GM12892 (cell line): ENCODE measurements at regions not wholly inside any gene's neighbourhood (a gene's known extent, or its start where the extent isn't known, plus 50 kb on each side); places are given as distances from the start of the nearest gene placed in this dataset.

ENCODE experiments used
- POLR2A ChIP-seq: IDR thresholded peaks from 2 replicates; pipeline ENCODE4 v1.6.1; 2011; ENCODE audit warnings: low read depth, low read length, control low read depth
- POLR2AphosphoS5 ChIP-seq: IDR thresholded peaks from 2 replicates; pipeline ENCODE4 v1.6.1; 2011; ENCODE audit warnings: low read depth, low read length, control low read depth
- TAF1 ChIP-seq: IDR thresholded peaks from 2 replicates; pipeline ENCODE4 v1.6.1; 2011; ENCODE audit warnings: low read depth, mild to moderate bottlenecking, control low read depth, low read length, borderline replicate concordance

GRCh38 chr19:27635401-27635800 lies 1577.5 kb downstream of the UQCRFS1 start:
- no peak for TF ChIP-seq POLR2AphosphoS5
- TF ChIP-seq POLR2A: no peak
- TF ChIP-seq TAF1: no peak
